ENCODE measurements at regions not wholly inside any gene's neighbourhood (a gene's known extent, or its start where the extent isn't known, plus 50 kb on each side); places are given as distances from the start of the nearest gene placed in this dataset.

DNA sequence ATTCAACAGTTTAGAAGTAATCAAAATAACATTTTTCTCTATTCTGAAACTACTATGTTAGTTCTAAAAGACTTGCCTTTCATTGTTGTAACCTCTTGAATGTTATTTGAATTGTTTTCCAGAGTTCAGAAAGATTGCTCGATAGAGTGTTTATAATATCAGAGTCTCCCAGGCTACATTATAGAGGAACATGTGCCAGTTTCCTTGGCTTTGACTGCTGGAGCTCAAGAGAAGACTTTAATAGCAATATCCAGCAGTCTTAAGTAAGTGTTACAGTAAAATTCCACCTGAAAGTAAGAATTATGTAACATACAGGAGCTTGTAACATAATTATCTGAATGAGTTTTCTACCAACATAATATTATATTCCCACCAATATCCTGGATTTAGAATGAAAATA lies 991.8 kb upstream of the ADGRB3 start:
- DNase-seq (no peak), FAIRE-seq (no peak), ATAC-seq (no peak)
- Histone ChIP-seq H3K4me3 (no peak overlapping the region), H3K9me3 (no peaks in the 10 kb centered on the region), H3K36me3 (no peaks in the 10 kb centered on the region), H3K27me3 (no peaks in the 10 kb centered on the region), H3K27ac (no peak overlapping the region), H3K4me1 (no peaks in the 10 kb centered on the region)
- TF ChIP-seq, protein P1, sequence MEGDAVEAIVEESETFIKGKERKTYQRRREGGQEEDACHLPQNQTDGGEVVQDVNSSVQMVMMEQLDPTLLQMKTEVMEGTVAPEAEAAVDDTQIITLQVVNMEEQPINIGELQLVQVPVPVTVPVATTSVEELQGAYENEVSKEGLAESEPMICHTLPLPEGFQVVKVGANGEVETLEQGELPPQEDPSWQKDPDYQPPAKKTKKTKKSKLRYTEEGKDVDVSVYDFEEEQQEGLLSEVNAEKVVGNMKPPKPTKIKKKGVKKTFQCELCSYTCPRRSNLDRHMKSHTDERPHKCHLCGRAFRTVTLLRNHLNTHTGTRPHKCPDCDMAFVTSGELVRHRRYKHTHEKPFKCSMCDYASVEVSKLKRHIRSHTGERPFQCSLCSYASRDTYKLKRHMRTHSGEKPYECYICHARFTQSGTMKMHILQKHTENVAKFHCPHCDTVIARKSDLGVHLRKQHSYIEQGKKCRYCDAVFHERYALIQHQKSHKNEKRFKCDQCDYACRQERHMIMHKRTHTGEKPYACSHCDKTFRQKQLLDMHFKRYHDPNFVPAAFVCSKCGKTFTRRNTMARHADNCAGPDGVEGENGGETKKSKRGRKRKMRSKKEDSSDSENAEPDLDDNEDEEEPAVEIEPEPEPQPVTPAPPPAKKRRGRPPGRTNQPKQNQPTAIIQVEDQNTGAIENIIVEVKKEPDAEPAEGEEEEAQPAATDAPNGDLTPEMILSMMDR (IDR thresholded peaks at IDR 0.05), result no peak
- intact Hi-C loops (cut with DNase I), result no loop called here
- WGBS, 2 donors, result 39 to 61% methylated on average over 1 of the region's 1 CpG

DNA sequence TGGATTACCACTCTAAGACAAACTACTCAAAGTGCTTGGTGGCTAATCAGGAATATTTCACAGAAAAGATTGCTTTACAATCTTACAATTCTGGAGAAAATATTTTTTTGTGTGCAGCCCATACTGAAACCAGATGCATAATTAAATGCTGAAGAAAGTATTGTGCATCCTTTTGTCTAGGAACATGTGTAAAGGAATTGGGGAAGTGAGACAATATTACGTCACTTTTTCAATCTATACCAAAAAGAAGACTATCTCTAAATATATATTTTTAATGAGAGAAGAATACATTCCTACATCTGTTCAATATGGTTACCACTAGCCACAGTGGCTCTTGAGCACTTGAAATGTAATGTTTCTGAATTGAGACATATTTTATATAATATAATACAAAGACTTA lies 992.5 kb upstream of the ADGRB3 start:
- 70 to 83% methylated on average over 1 of the region's 1 CpG for WGBS, 2 donors
- FAIRE-seq (no peak), ATAC-seq (no peak)

DNA sequence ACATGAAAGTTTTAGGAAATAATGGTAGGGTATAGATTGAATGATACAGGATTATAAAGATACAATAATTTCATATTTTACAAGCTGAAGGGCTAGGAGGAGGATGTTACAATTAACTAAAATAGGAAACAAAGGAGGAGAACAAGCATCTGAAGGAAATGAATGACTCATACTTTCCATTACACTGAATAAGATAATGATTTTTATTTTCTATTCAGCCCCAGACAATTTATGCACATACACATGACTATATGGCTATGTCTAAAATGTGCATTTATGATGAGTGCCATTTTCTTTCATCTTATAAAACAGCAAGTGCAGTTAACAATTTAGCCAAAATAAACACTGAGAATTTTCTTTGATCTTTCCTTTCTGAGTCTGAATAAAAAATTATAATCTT lies 994.6 kb upstream of the ADGRB3 start:
- intact Hi-C loops (cut with DNase I), result no loop called here

More for the DNA sequence above, 992.5 kb upstream of the ADGRB3 start:
- H3K4me1 ChIP-seq, result no peaks in the 10 kb centered on the region
- no peaks in the 10 kb centered on the region for H3K9me3 ChIP-seq
- no peak for DNase-seq
- H3K4me3 ChIP-seq, result no peak overlapping the region
- H3K36me3 ChIP-seq, result no peaks in the 10 kb centered on the region
- intact Hi-C loops (cut with DNase I), result no loop called here
- H3K27me3 ChIP-seq, result no peaks in the 10 kb centered on the region
- H3K27ac ChIP-seq, result no peak overlapping the region
- TF ChIP-seq, protein P1 (IDR thresholded peaks at IDR 0.05), result no peak

DNA sequence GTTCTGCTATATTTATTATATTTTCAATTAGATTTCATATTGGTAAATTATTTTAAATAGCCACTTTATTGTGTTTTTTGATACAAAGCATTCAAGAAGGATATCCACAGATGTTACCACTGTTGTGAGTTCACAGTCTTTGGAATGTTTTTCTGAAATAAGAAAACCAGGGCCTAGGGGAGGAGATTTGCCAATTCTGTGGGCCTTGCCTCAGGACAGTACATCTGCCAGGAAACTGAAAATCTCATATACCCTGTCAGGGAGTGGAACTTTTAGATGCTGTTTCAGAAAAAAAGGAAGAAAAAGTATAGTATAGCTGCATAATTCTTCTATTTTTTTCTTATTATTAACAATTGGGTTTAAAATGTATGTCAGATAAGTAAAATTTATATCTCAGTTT lies 995.9 kb upstream of the ADGRB3 start:
- H3K4me1 ChIP-seq, result no peaks in the 10 kb centered on the region
- DNase-seq (no peak), FAIRE-seq (peak; percentile 5), ATAC-seq (no peak)
- TF ChIP-seq, protein P1 (IDR thresholded peaks at IDR 0.05), result no peak
- H3K9me3 ChIP-seq, result no peaks in the 10 kb centered on the region
- intact Hi-C loops (cut with DNase I), result no loop called here
- no peak overlapping the region for H3K4me3 ChIP-seq
- no peak overlapping the region for H3K27ac ChIP-seq
- H3K36me3 ChIP-seq, result no peaks in the 10 kb centered on the region
- no peaks in the 10 kb centered on the region for H3K27me3 ChIP-seq

More for the DNA sequence above, 994.6 kb upstream of the ADGRB3 start:
- ATAC-seq (no peak), FAIRE-seq (no peak), DNase-seq (no peak)
- Histone ChIP-seq H3K4me3 (no peak overlapping the region), H3K4me1 (no peaks in the 10 kb centered on the region), H3K27ac (no peak overlapping the region), H3K36me3 (no peaks in the 10 kb centered on the region), H3K9me3 (no peaks in the 10 kb centered on the region), H3K27me3 (no peaks in the 10 kb centered on the region)
- TF ChIP-seq, protein P1 (IDR thresholded peaks at IDR 0.05), result no peak

DNA sequence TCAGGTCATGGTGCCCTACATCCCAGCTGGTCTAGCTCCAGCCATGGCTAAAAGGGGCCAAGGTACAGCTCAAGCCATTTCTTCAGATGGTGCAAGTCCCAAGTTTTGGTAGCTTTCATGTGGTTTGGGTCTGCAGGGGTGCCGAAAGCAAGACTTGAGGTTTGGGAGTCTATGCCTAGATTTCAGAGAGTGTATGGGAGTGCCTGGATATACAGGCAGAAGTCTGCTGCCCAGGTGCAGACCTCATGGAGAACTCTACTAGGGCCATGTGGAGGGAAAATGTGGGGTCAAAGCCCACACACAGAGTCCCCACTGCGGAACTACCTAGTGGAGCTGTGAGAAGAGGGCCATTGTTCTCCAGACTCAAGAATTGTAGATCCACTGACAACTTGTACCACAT lies 1000.9 kb upstream of the ADGRB3 start:
- ATAC-seq, result no peak
- Histone ChIP-seq H3K4me1 (no peaks in the 10 kb centered on the region), H3K9me3 (no peaks in the 10 kb centered on the region), H3K36me3 (no peaks in the 10 kb centered on the region), H3K27me3 (no peaks in the 10 kb centered on the region), H3K27ac (no peak overlapping the region), H3K4me3 (no peak overlapping the region)
- TF ChIP-seq, protein P1 (IDR thresholded peaks at IDR 0.05), result no peak
- intact Hi-C loops (cut with DNase I), result no loop called here
- DNase-seq, result no peak
- 71 to 81% methylated on average over 2 of the region's 2 CpGs for WGBS, 2 donors
- FAIRE-seq, result no peak

All from pancreas (tissue), 10 donors.